Activated CD8-positive, alpha-beta memory T cell treated with anti-CD3 and anti-CD28 coated beads, Interleukin-2, amount 50 U/mL, for 48 hours (primary cell): ENCODE measurements at regions not wholly inside any gene's neighbourhood (a gene's known extent, or its start where the extent isn't known, plus 50 kb on each side); places are given as distances from the start of the nearest gene placed in this dataset.
"Not testable (repeated sequence)": the region's sequence is repeated elsewhere in the genome, so short reads cannot be mapped to it uniquely, and the experiment has no call there.

Experiments used
- DNase-seq: peaks from one replicate; pipeline ENCODE4 v3.0.0-alpha.2; 2020

- no peak for DNase-seq
Observed at GRCh38 chr2:234590076-234590475, 93.2 kb upstream of the ARL4C start.

DNA sequence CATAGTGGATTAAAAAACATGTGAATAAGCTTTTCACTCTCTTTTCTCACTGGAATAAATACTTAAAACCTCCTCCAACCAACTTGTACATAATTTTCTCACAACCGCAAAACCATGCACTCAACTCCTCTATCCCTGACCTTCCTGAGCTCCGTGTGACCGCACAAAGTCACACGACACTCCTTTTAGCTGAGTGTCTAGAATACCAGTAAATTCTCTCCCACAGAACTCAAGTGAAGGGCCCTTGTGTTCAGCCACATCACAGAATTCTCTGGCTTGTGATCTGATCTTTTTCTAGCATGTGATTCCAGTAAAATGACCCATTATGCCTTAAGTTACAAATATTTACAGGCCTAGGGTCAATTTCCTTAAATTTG, 91.2 kb upstream of the ARL4C start:
- no peak for DNase-seq

DNA sequence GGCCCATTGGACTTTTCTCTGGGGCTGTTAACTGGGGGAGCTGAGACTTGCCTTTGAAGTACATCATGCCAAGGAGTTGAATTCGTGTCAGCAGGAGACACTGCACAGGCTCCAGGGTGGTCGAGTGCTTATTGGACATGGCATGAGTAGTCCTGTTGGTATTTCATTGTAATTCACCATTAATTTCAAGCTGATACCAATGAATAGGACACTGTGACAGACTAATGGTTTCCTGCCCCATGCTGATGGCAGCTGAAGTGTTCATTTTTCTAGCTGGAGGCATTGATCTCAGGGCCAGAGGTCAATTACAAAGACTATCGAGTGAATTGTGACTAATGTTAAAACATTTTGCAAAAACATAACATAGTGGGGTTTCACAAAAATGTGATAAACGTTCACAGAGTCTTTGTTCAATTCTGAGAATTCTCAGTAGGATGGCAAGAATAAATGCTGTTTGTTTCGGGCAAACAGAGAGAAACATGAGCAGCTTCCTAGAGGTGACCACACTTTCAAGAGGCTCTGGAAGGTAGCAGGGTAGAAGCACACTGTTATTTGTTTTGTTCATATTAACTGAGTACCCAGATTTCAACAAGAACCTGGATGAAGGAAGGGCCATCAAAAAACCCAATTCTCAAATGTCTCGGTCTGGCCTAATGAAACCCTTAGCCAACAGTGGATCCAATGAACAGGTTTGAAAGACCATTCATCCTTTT, 90.6 kb upstream of the ARL4C start:
- DNase-seq: no peak

DNA sequence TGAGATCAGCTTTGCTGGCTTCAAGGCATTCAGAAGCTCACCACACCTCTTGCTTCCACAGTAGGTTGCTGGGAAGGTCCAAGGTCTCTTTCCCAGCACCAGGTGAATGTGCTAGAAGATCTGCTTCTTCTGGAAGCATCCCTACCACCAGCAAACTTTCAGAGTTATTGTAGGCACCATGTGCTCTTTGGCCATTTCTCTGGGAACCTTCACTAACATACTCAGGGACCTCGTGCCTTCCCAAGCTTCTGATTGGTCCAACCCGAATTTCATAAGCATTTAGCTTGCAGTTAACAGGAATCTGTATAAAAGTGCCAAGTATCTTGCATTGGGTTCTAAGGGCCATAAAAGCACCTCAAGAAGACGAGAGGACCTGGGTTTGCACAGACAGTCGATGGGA, 86.5 kb upstream of the ARL4C start:
- DNase-seq: no peak

- DNase-seq: no peak
Observed at GRCh38 chr2:234580686-234581085, 83.8 kb upstream of the ARL4C start.

DNA sequence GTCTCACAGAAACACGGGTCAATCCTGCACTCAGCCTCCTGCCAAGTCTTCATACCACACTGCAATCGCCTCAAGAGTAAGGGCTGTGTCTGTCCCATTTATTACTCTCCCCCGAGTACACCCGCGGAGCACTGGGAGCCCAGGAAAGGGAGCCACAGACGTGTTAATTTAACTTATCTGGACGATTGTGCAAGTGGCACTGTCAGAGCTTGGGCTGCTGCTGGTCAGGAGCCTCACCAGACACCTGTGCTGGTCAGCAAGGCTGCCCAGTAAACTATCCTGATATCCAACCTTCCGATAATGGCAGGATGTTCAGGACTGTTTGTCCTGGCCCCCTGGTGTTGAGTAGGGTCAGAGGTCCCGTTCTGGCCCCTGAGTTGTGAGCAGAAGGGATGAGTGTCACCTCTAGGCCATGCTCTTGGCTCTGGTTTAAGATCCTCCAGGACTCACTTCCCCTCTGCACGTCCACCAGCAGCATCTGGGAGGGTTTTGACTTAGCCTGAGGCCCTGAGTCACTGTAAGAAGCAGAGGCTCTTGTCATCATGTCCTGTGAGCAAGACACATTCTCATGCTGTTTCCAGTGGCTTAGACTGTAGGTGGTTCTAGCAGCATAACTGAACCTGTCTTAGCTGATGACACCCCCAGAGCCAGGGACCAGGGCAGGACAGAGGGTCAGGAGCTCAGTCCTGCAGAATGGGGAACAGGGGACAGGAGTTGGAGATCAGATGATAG, 82.5 kb upstream of the ARL4C start:
- no peak for DNase-seq

GRCh38 chr2:234578389-234578788, 81.5 kb upstream of the ARL4C start:
- no peak for DNase-seq

DNA sequence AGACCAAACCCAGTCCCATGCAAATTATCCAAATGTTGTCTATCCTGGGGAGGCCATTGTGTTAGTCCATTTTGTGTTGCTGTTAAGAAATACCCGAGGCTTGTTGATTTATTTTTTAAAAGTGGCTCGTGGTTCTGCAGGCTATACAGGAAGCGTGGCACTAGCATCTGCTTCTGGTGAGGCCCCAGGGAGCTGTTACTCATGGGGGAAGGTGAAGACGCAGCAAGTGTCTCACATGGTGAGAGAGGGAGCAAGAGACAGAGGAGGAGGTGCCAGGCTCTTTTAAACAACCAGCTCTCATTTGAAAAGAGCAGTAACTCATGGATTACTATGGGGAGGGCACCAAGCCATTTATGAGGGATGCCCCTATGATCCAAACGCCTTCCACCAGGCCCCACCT, 80.3 kb upstream of the ARL4C start:
- no peak for DNase-seq

GRCh38 chr2:234571620-234572407, 74.9 kb upstream of the ARL4C start:
- no peak for DNase-seq

DNA sequence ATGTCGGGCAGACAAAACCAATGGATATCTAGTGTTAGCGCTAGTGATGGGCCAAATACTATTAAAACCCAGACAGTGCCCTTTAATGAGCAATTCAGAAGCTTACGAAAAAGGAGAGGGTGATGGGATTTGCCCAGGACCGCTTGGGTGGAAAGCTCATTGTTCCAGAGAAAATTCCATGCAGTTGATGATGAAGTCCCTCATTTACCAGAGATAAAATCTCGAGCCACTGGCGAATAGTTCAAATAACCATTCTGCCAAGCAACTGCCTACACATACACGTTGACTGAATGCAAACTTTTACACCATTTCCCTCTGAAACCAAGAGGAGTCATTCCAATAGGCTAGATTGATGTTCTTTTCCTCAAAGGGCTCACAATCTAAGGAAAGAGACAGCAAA, 73.6 kb upstream of the ARL4C start:
- no peak for DNase-seq

DNA sequence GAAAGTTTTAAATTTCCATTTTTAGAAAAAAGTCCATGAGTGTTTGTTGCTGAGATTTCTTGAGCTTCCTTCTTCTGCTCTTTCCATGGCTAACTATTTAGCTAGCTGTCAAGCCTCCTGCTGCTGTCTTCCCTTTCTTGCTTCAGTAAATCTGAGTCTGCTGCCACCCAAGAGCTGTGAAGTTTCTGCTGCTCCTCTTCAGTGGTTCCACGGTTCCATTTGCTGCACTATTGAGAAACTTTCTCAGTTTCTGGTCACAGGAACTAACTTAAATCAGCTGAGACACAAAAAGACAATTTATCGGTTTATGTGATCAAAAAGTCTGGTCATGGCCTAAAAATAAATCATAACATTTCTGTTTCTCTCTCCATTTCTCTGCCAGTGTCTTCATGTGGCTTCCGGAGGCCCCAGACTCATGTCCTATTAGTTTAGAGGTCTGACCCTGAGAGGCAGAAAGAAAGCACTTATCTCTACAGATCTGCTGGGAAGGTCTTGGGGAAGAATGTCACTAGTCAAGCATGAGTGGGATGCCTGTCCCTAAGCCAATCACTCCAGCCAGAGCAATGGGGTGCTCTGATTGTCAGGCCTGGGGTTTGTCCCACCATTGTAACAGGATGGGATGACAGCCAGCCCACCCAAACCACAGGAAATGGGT, 73.0 kb upstream of the ARL4C start:
- DNase-seq: no peak

GRCh38 chr2:234566622-234567021, 69.7 kb upstream of the ARL4C start:
- DNase-seq: no peak

GRCh38 chr2:234565842-234566619, 69.2 kb upstream of the ARL4C start:
- DNase-seq: no peak

DNA sequence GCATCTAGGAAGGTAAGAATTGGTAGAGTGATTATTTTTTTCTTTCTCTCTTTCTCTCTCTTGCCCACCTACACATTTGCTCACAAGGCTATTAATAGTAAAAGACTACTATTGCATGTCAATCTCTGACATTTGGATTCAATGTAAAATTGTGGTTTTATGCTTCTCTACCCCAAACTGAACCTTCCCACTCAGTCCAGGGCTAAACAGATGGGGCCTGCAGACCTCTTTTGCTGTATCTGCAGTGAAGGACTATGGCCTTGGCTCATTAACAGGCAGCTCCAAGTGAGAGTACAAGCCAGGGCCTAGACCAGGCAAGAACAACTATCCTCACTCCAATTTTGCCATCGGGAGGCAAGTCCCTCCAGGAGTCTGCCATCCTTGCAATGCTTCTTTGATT, 68.3 kb upstream of the ARL4C start:
- DNase-seq: no peak

DNA sequence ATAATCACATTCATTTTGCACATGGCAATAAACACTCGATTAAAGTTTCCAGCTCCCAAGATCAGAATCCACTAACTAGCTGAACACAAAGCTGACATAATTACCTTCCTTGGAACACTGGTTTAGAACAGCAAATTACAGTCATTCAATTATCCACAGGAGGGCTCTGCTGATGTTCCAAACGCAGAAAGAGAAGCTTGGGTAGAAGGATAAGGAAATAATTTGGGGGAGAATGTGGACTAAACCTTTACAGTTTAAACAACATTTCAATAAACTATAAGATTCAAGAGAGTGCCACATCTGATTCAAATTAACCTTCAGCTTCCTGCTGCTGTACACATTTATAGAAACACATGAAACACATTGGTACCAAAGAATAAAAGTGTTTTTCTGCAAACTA, 67.8 kb upstream of the ARL4C start:
- no peak for DNase-seq

DNA sequence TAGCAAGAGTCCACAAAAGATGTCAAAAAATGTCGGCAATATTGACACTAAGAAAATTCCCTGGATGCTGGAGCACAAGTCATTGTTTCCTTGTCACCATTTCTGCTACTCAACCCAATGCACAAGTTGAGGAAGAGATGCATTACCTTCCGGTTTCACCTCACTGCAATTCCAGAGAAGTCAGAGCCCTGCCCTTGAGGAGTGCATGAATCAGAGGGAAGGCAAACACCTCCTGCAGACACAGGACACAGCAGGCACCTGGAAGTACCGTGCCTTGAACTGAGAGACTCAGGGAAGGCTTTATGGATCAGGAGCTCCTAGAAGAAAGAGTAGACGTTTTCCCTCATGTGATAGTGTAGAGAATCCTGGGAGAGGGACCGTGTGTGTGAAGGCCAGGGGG, 62.7 kb upstream of the ARL4C start:
- no peak for DNase-seq

- no peak for DNase-seq
Observed at GRCh38 chr2:234558642-234559041, 61.8 kb upstream of the ARL4C start.

- DNase-seq: no peak
Observed at GRCh38 chr2:234556848-234557573, 60.1 kb upstream of the ARL4C start.

- no peak for DNase-seq
Observed at GRCh38 chr2:234555616-234556249, 58.9 kb upstream of the ARL4C start.

- no peak for DNase-seq
Observed at GRCh38 chr2:234555161-234555560, 58.3 kb upstream of the ARL4C start.

DNA sequence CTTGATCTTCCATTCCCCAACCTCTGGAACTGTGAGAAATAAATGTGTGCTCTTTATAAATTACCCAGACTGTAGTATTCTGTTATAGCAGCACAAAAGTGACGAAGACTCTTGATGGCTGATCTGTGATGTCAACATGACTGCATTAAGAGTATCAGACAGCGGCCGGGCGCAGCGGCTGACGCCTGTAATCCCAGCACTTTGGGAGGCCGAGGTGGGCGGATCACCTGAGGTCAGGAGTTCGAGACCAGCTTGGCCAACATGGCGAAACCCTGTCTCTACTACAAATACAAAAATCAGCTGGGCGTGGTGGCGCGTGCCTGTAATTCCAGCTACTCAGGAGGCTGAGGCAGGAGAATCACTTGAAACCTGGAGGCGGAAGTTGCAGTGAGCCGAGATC, 56.3 kb upstream of the ARL4C start:
- not testable (repeated sequence) for DNase-seq
